NCI-H524 (cell line): ENCODE measurements at regions not wholly inside any gene's neighbourhood (a gene's known extent, or its start where the extent isn't known, plus 50 kb on each side); places are given as distances from the start of the nearest gene placed in this dataset.

ENCODE experiments used
- DNase-seq, 2 experiments: peaks; one replicate each; lab custom pipeline; 2025; lab: John Stamatoyannopoulos, UW

- no peak for DNase-seq
These were observed 242.7 kb downstream of the MREG start for GRCh38 chr2:215770668-215771067.

DNA sequence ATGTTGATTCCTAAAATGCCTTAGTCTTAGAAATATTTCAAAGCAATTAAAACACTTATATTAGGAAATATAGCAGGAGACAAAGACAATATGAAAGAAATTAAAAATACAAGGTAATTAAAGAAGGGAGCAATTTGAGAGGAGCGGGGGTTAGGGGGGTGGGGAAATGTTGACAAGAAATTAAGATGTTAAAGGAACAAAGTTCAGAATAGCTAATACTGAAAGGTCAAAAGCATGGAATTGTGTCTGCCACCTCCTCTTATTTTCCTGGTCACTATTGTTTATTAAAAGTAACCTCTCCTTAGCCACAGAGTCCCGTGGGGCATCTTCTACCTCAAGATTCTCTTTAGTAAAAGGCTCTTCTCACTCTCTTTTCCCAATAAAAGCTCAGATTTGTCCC, 244.1 kb downstream of the MREG start:
- no peak for DNase-seq

GRCh38 chr2:215767625-215768024, 245.7 kb downstream of the MREG start:
- DNase-seq, result no peak

DNA sequence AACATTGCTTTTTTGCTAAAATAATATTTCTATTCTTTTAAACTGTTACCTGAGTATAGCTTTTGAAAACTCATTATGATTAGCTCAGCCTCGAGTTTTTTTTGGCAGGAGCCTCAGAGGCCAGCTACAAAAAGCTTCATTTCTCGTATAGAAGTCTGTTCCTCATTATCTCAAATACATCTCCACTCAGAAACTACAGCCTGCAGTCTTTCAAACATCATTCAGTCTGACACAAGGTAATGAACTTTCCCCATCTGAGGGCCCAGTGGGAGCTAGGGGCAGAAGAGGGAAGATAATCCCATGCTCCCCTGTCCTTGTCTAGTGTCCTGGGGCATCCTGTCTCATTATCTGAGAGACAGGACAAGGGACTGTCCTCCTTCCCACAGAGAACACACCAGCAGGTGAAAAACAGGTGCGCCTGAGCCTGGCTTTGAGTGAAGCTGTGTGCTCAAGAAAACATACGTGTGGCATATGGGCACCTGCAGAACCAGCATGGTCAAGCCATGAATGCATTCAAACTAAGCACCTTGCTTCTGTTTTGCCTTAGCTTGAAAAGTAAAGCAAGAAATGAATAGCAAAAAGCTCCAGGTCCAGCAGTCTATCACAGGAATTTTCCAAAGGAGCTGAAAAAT, 247.5 kb downstream of the MREG start:
- DNase-seq, result no peak

DNA sequence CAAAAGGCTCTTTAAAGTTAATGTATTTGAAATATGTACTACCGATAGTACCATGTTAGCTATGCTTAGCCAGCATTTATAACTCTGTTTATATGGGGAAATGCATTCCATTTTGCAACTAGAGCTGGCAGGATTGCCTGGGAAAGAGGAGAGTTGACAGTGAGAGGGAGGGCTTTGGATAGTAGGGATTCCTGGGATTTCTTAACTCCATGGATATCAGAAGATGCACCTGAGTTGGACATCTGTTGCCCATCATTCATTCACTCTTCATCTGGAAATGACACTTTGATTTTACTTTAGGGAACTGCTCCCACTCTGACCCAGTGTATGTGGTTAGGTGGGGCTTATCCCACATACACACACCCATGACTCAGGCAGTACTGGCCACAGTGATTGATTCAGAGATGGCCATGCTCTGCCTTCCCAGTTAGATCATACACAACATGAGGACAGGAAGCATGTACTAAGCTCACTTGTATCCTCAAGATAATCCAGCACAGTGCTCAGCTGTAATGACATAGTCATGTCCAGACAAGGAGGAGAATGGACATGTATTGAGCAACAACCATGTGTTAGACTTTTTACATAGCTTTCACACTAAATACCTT, 248.8 kb downstream of the MREG start:
- no peak for DNase-seq

GRCh38 chr2:215760557-215760956, 252.8 kb downstream of the MREG start:
- DNase-seq, result no peak

DNA sequence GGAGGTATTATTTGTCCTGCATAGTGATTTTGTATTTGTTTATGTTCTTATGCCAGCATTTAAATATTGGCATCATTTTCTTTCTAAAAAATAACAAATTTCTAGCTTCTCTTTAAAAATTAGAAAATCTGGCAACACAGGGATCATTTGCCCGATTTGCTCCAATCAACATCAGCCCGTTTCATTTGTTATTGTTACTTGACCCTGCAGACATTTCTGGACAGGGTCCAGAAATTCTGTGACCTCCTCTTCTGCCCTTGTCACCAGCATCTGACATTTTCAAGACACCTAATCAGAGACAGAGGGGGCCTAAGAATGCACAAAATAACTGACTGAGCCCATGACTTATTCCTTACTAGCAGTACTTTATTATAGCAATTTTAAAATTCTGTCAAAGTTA, 253.3 kb downstream of the MREG start:
- DNase-seq, result no peak

GRCh38 chr2:215758691-215759090, 254.7 kb downstream of the MREG start:
- no peak for DNase-seq

GRCh38 chr2:215756346-215756730, 257.0 kb downstream of the MREG start:
- DNase-seq, result no peak

GRCh38 chr2:215755641-215756345, 257.6 kb downstream of the MREG start:
- DNase-seq, result no peak

DNA sequence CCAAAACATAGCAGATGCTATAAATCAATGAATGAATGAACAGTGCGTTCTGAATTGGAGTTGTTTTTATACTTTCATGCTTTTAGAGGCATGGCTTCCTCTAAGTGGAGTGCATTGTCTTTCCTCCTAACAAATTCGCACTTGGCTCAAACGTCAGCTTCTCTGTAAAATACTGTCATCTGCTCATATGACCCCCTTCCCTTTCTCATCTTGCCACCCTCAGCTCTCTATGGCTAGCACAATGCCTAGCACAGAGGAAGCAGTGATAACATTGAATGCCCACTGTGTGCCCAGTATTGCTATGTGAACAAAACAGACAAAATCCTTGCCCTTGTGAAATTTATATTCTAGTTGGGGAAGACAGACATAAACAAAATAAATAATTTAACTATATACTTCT, 258.8 kb downstream of the MREG start:
- DNase-seq, result no peak

- DNase-seq, result no peak
These were observed 259.5 kb downstream of the MREG start for GRCh38 chr2:215753808-215754207.

- no peak for DNase-seq
These were observed 260.4 kb downstream of the MREG start for GRCh38 chr2:215752991-215753390.

GRCh38 chr2:215752436-215752835, 260.9 kb downstream of the MREG start:
- no peak for DNase-seq

DNA sequence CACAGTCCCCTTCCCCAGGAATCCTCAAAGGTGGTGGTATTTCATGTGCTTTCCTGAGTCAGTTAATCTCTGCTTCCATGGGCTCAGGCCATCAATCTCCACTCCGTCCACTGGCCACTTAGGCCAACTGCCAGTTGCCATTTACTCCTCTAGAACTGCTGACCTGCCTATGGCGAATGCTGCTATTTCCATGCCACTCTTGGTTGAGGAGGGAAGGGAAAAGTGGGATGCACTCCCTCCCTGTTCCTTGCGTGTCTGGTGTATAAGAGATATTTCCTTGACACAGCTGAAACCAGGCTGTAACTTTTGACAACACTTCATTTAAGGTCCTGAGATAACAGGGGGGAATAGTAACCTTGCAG, 261.5 kb downstream of the MREG start:
- no peak for DNase-seq

DNA sequence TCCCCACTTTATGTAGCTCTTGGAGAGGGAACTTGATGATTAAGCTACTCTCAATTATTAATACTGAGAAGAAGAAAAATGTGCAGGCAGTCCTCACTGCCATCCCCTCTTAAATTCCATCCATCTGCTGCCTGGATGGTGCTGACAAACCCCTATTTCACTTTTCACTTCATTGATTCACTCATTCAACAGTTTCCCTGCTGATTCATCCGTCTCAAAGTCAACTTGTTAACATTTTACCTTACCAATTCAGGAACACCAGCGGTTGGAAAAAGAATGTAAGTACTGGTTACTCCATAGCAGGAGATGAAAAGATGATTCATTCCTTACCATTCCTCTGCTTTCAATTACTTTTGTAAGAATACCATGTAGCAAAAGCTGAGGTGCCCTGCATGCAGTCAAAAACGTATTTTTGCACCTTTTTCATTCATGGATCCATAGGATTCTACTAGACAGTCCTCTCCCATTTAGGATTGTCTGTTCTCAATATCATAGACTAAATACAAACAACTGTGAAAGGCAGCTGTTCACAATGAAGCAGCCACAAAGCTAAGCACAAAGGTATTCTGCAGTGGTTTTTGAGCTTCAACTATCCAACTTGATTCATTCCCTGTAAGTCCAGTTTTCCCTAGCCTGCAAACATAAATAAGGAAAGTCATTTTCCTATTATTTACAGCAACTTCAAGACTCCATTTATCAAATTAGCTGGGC, 262.0 kb downstream of the MREG start:
- DNase-seq, result no peak

DNA sequence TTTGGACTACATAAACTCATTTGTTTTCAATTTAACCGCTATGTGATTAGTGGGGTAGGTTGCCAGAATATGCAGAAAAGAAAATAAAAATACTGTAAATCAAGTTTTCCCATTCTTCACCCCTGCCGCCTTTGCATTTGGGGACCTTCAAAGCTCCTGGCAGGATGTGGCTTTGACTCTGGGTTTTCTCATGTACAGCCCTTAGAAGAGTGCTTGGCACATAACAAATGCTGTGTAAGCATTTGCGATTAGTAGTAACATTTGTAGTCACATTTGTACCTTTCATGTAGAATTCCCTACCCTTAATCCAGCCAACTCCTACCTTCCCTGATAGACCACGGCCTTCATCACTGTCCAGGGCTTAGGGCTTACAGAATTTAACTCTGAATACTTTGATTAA, 262.6 kb downstream of the MREG start:
- no peak for DNase-seq

- no peak for DNase-seq
These were observed 264.0 kb downstream of the MREG start for GRCh38 chr2:215749092-215749957.

DNA sequence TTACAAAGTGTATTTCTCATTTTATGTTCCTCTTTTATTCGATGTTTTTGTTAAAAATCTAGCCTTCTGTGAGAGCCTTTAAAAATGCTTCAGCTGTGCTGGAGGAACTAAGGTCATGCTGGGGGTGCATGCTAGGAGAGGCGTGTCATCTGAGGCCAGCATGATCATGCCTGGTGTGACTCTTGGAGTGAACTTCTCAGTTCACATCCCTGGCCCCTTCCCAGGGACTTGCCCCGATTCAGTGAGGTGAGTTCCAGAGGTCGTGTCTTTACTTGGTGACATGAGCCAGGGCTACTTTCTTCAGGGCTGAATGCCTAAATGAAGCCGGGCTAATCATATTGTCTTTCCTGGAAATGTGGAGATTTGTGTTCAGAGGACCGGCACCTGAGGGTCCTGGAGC, 264.9 kb downstream of the MREG start:
- DNase-seq, result no peak

DNA sequence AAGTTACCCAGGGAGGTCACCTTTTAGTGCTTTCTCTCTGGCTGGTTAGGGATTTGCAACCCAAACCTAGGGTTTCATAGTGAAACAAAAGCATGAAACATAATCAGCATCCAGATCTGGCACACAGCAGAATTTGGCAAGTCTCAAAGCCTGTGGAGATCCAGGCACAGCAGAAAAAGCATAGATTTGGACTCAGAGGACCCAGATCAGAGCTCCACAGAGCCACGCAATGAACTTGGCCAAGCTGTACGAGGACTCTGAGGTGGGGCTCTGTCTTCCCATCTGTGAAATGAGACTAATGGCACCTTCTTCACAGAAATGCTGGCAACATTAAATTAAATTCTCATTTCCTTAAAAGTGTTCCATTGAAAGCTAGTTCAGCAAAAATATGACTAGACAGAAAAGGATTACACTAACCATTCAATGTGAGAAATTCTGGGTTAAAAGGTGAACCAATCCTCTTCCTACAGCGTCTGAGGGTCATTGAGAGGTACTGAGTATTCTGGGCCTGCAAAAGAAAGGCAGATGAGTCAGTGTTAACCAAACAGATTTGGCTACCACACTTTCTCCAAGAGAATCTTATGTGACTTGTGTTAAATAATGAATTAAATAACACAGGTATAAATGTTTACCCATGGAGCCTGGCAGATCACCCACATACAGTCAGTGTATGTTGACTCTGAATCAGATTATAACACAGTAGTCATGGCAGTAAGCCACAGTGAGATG, 266.3 kb downstream of the MREG start:
- DNase-seq, result no peak

- no peak for DNase-seq
These were observed 267.0 kb downstream of the MREG start for GRCh38 chr2:215746226-215746886.
